ENCODE measurements at regions not wholly inside any gene's neighbourhood (a gene's known extent, or its start where the extent isn't known, plus 50 kb on each side); places are given as distances from the start of the nearest gene placed in this dataset.

- Mint-ChIP-seq H3K27ac (no peak overlapping the region), H3K4me1 (no peaks in the 10 kb centered on the region), H3K9me3 (peaks cover 4% of the 10 kb centered on the region), H3K36me3 (no peaks in the 10 kb centered on the region), H3K4me3 (no peak overlapping the region), H3K27me3 (ENCODE audit: low read depth) (peaks cover 1% of the 10 kb centered on the region)
- TF ChIP-seq, protein P1, sequence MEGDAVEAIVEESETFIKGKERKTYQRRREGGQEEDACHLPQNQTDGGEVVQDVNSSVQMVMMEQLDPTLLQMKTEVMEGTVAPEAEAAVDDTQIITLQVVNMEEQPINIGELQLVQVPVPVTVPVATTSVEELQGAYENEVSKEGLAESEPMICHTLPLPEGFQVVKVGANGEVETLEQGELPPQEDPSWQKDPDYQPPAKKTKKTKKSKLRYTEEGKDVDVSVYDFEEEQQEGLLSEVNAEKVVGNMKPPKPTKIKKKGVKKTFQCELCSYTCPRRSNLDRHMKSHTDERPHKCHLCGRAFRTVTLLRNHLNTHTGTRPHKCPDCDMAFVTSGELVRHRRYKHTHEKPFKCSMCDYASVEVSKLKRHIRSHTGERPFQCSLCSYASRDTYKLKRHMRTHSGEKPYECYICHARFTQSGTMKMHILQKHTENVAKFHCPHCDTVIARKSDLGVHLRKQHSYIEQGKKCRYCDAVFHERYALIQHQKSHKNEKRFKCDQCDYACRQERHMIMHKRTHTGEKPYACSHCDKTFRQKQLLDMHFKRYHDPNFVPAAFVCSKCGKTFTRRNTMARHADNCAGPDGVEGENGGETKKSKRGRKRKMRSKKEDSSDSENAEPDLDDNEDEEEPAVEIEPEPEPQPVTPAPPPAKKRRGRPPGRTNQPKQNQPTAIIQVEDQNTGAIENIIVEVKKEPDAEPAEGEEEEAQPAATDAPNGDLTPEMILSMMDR (IDR thresholded peaks at IDR 0.05; ENCODE audit: unreplicated experiment): no peak
- DNase-seq (ENCODE audit: low spot score in 2 of 2, unreplicated experiment in 2 of 2): no peak
Observed at GRCh38 chr12:69091442-69092017, 147.8 kb upstream of the CPSF6 start.

GRCh38 chr12:69092137-69092536 lies 147.2 kb upstream of the CPSF6 start:
- no peaks in the 10 kb centered on the region for H3K4me1 Mint-ChIP-seq
- H3K9me3 Mint-ChIP-seq: peaks cover 4% of the 10 kb centered on the region
- DNase-seq (ENCODE audit: low spot score in 2 of 2, unreplicated experiment in 2 of 2): no peak
- H3K4me3 Mint-ChIP-seq: no peak overlapping the region
- H3K36me3 Mint-ChIP-seq: no peaks in the 10 kb centered on the region
- H3K27ac Mint-ChIP-seq: no peak overlapping the region
- H3K27me3 Mint-ChIP-seq (ENCODE audit: low read depth): peaks cover 1% of the 10 kb centered on the region
- TF ChIP-seq, protein P1 (IDR thresholded peaks at IDR 0.05; ENCODE audit: unreplicated experiment): no peak

DNA sequence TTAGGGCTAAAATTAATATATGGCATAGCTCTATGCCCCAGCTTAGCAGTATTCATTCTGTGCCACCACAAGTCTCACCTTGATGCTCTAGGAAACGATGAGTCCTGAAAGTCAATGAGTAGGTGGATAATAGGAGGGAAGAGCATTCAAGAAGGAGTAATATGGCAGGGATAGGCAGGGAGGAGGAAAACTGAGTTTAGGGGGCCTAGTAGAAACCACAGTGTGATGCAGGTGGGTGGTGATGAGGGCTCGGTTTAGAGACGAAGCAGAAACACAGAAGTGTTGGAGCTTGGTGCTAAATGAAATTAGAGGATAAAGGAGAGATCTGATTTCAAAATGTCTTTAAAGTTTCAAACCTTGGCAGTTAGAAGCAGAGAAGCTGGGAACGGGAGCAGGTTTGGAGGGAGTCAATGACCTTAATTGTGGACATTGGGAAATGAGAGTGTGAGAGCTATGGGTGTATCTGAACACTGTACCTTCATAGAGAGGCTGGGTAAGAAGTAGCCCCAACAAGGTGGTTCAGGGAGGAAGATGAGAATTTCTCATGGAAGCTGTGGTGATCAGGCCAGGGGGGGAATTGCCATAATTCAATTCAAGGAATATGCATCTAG lies 144.7 kb upstream of the CPSF6 start:
- DNase-seq (ENCODE audit: low spot score in 2 of 2, unreplicated experiment in 2 of 2): no peak
- Mint-ChIP-seq H3K4me1 (no peaks in the 10 kb centered on the region), H3K9me3 (no peaks in the 10 kb centered on the region), H3K27ac (no peak overlapping the region), H3K4me3 (no peak overlapping the region), H3K36me3 (no peaks in the 10 kb centered on the region), H3K27me3 (ENCODE audit: low read depth) (peaks cover 1% of the 10 kb centered on the region)
- TF ChIP-seq, protein P1 (IDR thresholded peaks at IDR 0.05; ENCODE audit: unreplicated experiment): no peak

DNA sequence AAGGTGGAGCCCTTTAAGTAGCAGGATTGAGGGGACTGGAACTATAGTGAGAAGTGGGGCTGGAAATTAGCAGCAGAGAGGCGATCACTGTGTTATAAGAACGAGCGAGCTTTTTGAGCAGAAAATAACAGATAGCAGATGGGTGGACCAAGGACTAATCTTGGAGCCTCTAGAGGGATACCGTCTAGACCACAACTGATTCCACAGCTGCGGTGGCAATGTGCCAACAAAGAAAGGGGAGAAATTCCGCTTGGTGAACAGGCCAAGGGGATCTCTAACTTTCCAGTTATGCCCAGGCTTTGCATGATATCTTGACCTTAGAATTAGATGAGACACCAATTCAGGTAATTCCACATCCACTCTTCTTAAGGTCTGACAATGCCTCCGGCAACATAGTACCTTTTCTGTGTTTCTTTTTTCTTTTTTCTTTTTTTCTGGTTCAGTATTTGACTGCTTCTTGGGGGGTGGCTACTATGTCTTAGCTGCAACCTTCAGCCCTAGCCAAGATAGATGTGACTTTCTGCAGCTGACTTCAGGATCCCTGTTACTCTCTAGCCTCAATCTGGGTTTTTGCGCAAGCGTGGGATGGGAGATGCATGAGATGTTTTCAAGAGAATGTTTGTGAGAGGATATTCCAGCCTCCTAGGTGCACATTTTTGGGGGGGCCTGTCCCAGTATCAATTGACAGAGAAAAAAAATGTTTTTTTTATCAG lies 143.4 kb upstream of the CPSF6 start:
- Mint-ChIP-seq H3K27me3 (ENCODE audit: low read depth) (no peaks in the 10 kb centered on the region), H3K4me1 (no peaks in the 10 kb centered on the region), H3K4me3 (no peak overlapping the region), H3K27ac (no peak overlapping the region), H3K9me3 (no peaks in the 10 kb centered on the region), H3K36me3 (no peaks in the 10 kb centered on the region)
- TF ChIP-seq, protein P1 (IDR thresholded peaks at IDR 0.05; ENCODE audit: unreplicated experiment): no peak
- DNase-seq (ENCODE audit: low spot score in 2 of 2, unreplicated experiment in 2 of 2): no peak

GRCh38 chr12:69096669-69097335 lies 142.6 kb upstream of the CPSF6 start:
- no peaks in the 10 kb centered on the region for H3K27me3 Mint-ChIP-seq (ENCODE audit: low read depth)
- no peak for DNase-seq (ENCODE audit: low spot score in 2 of 2, unreplicated experiment in 2 of 2)
- H3K27ac Mint-ChIP-seq: no peak overlapping the region
- TF ChIP-seq, protein P1 (IDR thresholded peaks at IDR 0.05; ENCODE audit: unreplicated experiment): no peak
- H3K4me3 Mint-ChIP-seq: no peak overlapping the region
- H3K4me1 Mint-ChIP-seq: no peaks in the 10 kb centered on the region
- no peaks in the 10 kb centered on the region for H3K36me3 Mint-ChIP-seq
- no peaks in the 10 kb centered on the region for H3K9me3 Mint-ChIP-seq

Measured in mesothelial cell of epicardium (in vitro differentiated cells).